GM19468 (cell line): ENCODE measurements at regions not wholly inside any gene's neighbourhood (a gene's known extent, or its start where the extent isn't known, plus 50 kb on each side); places are given as distances from the start of the nearest gene placed in this dataset.

ENCODE experiments used
- ATAC-seq: cut with Tn5 transposase; IDR thresholded peaks from one replicate; pipeline ENCODE4 v1.9.1; 2021; ENCODE audit warnings: mild to moderate bottlenecking, moderate library complexity, moderate number of reproducible peaks; ENCODE audit not compliant: unreplicated experiment; ENCODE audit errors: extremely low read depth

DNA sequence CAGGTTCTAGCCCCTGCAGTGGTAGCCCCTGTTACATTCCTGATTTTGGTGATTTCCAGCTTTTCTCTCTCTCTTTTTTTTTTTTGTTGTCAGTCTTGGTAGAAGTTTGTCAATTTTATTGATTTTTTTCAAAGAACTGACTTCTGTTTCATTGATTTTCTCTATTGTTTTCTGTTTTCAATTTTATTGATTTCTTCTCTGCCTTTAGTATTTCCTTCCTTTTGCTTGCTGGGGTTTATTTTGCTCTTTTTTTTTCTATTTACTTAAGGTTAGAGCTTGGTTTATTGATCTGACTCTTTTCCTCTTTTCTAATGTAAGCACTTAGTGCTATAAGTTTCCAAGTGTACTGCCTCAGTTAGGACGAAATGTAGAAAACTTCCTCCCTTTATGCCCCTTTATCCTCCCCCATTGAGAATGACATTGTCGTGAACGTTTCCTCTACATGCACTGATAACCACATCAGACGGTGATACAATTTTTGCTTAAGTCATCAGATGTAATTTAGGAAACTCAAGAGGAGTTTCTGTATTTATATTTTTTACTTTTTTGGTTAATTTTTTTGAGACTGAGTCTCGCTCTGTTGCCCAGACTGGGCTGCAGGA lies 81.1 kb upstream of the HS6ST1 start:
- no peak for ATAC-seq

DNA sequence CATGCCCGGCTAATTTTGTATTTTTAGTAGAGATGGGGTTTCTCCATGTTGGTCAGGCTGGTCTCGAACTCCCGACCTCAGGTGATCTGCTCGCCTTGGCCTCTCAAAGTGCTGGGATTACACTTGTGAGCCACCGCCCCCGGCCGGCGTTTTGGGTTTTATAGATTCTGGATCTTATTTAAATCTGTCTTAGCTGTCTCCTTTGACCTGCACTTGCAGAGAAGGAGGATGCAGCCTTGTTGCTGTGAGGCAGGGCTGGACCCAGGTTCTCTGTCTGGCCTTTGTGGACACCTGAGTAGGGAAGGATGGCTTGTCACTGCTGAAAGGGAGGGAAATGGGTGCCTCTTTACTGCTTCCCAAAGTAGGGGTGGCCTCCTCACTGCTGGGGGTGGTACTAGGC lies 83.0 kb upstream of the HS6ST1 start:
- ATAC-seq, result no peak

DNA sequence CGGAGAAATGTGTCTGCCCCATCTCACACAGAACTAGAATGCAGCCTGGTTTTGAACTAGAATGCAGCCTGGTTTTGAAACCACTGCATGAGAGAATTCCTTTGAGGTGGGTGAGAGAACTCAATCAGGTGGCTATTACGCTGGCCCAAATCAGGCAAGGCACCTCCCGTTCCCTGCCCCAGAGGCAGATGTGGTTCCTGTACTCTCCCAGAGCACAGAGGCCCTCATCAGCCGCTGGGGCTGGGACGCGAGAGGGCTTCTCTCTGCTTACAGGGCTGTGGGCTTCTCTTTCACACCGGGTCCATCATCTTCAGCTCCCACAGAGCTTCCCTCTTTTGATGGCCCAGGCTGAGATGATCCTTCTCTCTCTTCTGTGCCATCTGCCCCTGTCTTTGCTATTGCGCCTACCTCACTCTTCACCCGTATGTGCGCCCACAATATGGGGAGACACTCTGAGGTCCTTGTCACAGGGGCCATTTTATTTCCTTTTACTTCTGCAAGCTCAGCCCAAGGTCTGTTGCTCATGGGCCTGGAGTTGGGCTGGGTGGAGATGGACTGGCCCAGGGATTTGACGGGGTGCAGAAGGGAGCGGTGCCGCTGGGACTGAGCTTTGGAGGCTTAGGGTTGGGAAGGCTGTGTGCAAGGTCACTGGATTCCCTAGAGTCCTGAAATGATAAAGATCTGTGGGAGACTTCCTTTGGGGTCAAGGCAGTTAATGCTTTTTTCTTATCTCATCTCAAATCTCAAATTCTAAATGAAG lies 84.4 kb upstream of the HS6ST1 start:
- ATAC-seq, result no peak

DNA sequence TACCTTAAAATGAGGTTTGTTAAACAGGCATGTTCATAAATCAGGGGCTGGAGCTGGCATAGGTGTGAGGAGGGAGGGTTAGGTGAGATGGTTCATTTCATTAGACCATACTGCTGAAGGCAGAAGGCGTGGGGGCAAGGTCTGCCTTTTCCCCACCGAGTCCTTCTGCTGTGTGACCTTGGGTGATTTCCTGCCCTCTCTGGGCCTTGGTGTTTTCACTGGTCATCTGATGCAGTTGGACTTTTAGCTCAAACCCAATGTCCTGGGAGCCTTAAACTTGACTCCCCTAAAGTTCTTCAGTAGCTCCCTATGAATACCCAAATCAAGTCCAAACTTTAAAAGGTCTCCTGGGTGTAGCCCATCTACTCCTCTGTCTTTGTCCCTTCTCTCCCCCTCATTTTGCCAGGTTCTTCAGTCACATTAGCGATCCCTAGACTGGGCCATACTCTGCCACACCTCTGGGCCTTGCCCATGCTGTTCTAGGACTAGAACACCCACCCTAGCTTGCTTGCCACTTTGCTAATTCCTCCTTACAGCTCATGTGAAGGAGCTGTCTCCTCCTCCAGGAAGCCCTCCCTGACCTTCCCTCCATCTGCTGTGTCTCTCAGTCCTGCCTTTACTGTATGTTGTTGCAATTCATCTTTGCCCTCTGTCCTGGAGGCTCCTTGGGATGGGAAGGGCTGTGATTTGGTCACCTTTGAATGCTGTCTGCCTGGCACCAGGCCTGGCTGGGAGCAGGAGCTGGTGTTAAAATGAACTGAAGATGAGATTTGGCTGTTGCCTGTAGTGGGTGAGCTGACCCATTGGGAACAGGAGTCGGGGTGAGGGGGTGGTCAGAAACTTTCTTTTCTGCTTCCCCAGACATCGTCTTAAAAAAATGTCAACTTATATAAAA lies 85.4 kb upstream of the HS6ST1 start:
- ATAC-seq, result no peak

DNA sequence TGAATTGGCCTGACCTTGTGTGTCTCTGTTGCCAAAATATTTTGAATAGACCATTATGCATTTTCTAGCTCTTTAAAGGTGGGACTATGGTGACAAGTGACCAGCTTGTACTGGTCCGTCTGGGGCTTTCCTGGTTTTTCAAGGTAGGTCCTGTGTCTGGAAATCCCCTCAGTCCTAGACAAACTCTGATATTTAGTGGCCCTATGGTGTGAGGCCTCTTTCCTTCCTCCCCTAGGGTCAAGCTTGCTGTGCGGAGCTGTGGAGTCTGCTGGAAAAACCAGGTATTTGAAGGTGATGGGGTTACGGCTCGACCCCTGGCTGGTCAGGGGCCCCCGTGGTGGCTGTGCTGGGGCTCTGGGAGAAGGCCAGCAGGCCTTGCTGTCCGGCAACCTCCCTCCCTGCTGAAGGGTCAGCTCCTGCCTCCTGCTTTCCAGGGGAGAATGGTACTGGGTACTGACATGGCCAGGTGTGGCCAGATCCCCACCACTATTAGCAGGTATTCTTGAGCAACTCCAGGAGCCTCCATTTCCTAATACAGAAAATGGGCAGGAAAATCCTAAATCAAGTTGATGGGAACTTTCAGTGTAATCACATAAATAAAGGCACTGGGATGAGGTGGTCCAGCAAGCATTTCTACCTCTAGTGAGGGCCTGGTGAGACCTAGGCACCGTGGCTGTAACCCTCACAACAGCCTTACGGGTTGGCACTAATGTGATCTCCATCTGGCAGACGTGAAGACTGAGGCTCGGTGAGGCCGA lies 86.2 kb upstream of the HS6ST1 start:
- ATAC-seq, result no peak

DNA sequence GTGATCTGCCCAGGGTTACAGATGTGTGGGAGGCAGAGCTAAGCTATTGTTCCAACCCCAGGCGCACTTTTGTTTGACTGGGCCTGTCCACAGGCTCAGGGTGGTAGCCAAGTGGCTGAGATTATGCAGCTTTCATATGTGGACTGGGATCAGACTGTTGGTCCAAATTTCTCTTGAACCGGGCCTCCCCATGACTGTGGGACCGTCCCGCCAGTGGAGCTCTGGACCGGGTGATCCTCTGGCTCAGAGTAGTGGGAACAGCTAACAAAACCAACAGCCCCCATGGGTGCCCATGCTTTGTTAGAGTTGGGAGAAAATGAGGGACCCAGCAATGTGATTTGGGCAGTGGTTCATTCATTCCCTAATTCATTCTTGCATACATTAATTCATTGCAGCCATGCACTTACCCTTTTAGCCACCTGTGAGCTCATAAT lies 86.8 kb upstream of the HS6ST1 start:
- no peak for ATAC-seq

DNA sequence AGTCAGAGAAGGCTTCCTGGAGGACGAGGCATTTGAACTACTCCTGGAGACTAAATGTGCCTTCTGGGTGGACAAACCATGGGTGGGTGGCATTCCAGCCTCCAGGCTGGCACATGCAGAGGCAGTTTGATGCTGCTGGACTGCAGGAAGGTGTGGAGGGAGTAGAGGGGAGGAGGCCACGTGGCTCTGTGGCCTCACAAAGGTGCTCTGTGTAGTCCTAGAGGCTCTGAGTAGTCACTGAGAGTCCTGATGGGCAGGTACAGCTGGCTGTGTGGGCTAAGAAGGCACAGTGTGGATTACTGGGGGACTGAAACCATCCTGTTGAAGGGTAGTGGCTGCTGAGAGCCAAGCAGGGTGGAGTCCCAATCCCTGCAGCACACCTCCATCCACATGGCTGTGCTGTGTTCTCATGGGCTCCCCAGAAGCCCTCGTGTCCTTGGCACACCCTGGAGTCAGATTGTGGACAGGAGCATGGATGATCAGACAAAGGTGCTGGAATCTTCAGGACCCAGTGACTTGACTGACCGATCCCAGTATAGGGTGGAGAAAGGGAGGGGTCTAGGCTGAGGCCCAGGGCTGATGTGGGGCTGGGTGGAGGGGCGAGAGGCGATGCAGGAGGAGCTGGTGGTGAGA lies 87.4 kb upstream of the HS6ST1 start:
- no peak for ATAC-seq

DNA sequence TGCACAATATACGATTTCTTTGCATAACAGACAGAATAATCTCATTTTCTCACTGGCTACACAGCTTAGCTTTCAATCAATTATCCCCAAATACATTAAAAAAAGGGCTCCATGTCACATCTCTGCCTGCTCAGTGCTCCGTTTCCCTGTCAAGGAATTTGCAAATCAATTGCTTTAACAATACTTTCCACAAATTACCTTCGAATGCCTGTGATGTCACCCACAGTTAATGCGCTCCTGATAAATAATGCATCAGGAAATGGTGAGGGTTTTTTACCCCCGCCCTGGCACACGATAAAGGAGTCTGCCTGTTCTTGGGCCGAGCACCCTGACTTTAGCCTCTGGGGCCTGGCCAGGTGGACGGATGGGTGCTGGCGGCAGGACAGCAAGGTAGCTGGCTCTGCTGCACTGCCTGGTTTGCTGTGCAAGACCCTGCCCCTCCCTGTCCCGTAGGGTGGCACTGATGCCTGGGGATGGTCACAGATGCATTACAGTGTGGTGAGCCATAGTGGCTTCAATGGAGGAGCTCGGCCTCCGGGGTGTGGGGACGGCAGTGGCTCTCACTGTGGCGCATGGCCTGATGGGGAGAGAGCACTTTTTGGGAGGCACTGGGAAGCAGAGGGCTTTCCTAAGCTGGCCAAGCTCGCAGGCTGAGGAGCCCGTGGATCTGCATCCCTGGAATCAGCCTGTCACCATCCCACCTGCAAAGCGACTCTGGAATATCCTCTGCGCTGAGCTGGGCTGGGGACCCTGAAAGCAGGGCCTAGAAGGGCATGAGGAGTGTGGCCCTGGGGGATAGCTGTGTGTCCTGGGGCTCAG lies 88.3 kb upstream of the HS6ST1 start:
- ATAC-seq, result no peak

DNA sequence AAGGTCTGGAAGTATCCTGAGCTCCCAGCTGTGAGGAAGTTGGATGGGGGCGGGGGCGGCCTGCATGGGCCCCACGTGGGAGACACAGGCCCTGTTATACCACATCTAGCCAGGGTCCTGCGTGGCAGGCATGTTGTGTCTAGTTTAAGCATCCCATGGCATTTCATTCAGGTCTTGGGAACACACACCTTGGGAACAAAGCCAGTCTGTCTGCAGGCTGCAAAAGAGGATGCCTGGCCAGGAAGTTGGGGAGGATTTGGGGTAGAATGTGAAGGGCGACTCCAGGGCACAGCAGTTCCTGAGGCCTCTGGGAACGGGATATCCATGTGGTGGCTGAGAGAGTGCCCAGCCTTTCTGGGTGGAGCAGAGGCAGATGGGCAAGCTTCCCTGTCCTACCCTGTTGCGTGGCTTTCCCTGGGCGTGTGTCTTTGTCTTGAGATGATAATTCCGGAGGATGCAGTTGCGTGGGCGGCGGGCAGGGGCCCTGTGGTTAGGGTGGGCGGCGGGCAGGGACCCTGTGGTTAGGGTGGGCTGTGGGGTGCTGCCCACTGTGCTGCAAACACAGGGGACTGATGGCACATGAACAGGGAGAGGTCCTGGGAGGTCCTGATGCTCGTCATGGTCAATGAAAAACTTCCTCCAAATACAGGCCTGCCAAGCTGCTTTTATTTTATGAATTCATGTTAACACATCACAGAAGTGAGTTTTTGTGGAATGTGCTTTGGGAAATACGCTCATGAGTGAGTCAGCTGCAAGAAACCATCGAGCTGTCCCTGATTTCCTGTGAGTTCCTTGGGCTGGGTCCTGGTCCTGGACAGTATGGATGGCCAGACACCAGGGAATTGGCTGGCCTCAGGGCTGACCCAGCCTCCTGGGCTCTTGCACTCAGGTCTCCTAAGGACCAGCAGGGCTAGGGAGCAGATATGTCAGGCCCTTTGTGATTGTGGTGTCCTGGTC lies 90.0 kb upstream of the HS6ST1 start:
- ATAC-seq, result no peak

DNA sequence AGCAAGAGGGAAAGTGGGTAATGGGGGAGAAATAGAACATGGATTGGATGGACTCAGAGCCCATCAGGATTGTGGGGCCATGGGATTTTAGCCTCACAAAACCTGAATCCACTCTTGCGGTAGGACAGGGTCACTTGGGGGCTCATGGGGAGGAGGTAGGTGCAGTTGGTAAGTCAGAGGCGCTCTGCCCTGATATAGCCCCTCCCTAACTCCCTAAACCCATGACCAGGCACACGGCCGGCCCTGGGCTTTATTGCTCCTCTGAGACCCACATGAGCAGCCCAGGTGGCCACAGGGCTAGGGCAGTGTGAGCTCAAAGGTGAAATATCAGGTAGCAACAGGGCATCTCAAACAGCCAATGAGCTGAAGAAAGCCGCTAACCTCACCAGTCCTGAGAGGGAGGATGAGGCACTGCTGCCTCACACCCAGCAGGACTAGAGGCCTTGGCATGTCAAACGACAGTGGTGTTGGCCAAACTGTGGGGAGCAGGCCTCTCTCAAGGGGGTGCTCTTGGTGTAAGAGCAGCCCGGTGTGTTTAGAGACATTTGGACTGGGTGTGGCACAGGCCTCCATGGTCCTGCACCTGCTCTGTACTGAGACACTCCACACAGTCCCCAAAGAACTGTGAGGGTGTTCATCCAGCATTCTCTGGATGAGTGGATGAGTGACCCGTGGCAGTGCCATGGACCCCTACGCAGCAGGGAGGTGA lies 90.8 kb upstream of the HS6ST1 start:
- no peak for ATAC-seq

DNA sequence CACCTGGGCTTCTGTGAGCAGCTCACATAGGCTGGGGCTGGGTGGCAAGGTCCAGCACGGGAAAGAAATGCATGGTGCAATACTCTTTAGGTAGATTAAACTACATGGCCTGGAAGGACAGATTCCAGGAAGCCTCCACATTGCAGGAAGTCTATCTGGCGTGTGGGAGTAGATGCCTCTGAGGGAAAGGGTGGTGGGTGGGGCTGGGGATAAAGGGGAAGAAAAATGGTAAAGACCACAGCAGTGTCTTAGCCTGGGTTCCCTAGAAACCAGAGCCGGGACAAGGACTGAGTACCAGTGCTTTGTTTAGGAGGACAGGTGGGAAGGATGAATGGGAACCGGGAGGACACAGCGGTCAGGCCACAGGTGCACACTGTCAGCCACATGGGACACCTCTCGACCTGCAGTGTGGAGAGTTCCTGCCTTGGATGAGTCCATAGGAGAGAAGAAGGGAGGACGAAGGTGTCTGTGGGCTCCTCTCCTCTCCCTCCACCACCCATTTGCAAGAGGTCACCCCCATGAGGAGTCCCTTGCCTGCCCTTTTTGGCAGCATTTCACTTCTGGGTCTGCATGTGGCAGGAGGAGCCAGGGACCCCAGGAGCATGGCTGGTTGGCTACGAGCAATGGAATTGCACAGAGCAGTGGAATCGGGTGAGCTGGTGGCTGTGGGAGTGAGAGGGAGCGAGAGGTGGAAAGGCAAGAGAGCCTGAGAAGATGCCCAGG lies 91.5 kb upstream of the HS6ST1 start:
- no peak for ATAC-seq

DNA sequence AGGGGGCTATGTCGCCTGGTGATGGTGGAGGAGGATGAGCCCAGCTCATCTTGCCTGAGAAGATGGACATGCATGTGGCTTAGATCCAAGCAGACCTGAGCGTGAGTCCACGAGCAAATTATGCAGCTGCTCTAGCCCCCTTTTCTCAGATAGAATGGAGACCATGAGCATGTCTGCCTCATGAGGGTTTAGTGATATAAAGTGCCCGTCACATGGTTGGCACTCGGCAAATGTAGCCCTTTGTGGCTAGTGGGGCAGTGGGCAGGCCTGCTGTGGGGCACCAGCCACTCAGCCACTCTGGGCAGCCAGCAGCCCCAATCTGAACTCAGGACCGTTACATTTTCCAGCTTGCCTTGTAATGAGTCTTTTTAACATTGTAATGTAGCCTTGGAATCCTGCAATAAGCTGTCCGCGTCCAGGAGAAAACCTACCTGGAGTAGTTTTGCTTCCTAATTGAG lies 92.1 kb upstream of the HS6ST1 start:
- no peak for ATAC-seq

DNA sequence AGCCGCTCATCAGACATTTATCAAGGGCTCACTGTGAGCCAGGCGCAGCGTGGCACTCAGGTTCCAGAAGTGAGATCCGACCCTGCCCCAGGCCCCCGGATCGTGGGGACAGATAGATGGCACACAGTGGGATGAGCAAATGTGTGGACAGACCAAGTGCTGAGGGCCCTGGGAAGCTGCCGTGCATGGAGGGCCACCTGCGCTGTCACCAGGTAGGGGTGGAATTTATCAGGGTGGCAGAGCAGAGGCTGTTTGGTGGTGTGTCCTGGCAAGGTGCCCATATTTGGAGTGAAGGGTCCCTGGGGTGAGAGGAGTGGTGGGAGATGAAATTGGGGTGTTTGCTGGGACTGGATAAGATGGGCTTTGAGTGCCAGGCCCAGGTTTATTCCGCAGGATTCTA lies 92.8 kb upstream of the HS6ST1 start:
- no peak for ATAC-seq

DNA sequence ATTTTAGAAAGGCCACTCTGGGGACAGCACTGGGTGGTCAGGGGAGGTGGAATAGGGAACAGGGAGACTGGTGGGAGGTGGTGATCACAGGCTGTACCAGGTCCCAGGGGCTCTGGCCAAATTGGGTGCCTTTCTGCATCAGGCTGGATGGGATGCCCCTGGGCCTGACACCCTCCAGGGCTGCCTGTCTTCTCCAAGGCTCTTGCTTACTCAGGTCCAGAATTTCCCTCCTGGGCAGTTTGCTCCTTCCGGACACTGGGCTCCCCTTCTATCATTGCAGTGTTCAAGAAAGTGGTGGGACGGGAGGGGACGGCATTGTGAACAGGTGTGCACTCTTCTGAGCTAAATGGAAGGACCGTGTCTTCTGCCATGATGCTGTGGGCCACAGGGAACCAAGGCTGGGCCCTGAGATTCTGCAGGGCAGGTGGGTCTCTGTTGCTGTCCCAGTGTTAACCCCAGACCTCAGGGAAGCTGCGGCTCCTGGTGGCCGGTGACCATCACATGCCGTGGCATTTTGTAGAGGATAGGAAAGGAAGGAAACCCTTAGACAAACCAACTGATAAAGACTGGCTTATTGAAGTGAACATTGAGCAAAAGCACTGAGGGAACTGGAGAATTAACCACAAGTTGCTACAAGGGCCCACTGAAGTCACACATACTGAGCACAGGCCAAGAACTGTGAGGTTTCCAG lies 93.7 kb upstream of the HS6ST1 start:
- no peak for ATAC-seq

DNA sequence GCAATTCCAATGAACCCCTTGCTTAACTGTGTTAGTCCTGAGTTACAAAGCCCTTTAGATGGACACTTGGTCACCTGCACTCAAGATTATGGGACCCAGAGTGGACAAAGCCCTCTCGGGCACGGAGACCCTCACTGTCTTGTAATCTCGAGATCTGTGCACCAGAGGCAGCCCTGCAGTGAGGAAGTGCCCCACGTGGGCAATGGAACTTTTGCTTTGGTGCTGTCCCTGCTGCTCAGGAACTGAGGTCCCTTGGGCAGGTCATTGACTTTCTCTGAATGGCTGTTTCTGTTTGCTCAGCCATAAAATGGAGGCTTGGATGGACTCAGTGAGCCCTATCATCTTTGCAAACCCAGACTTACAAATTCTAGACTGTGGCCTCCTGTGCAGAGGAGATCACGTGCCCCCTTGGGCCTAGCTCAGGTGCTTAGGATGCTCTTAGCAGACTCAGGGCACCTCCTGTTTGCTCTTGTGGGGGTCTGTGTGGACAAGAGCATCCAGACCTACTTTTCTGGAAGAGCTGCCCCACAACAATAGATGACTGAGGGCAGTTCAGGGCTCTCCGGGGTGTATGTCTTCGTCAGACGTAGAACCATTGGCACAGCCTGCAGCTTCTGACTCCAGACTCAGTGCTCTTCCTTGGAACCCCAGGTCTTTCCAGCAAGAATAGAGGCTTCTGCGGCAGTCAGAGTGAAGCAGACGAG lies 94.5 kb upstream of the HS6ST1 start:
- ATAC-seq, result no peak
